B cell (primary cell): ENCODE measurements at regions not wholly inside any gene's neighbourhood (a gene's known extent, or its start where the extent isn't known, plus 50 kb on each side); places are given as distances from the start of the nearest gene placed in this dataset.

Experiments
- ATAC-seq: fragments of 200-7000 bp; cut with Tn5 transposase; one replicate; pipeline ENCODE4 v1.10.0; 2021; ENCODE audit warnings: low read depth, mild to moderate bottlenecking, moderate number of reproducible peaks, moderate library complexity
- CTCF ChIA-PET: fragments of 350-600 bp; sonication (Branson Sonifier 250); formaldehyde crosslinking; loops from one replicate; lab custom pipeline; 2021; ENCODE audit warnings: antibody characterized with exemption, inconsistent platforms; lab: Charles Lee
- POLR2A ChIA-PET: fragments of 350-600 bp; sonication (Branson Sonifier 250); formaldehyde crosslinking; loops from one replicate; lab custom pipeline; 2021; ENCODE audit warnings: antibody characterized with exemption; lab: Charles Lee
- DNase-seq: peaks from one replicate; pipeline ENCODE4 v3.0.0; 2013
- H2AFZ ChIP-seq: 2 replicates; pipeline ENCODE4 v1.6.1; 2012; ENCODE audit warnings: mild to moderate bottlenecking, low read depth, low read length; ENCODE audit not compliant: insufficient read depth, poor library complexity, severe bottlenecking
- H3K27ac ChIP-seq, 2 donors: 1 replicate in 1 of 2; 2 replicates in 1 of 2; pipeline ENCODE4 v1.5.1; 2012 to 2013; ENCODE audit warnings: low read length in 2 of 2, mild to moderate bottlenecking in 2 of 2, moderate library complexity in 1 of 2
- H3K27me3 ChIP-seq, 4 experiments: fragments of 200-600 bp in 1 of 4; sonication (generic) in 1 of 4; replicated peaks in 1 of 4; 1 replicate in 2 of 4; 2 replicates in 2 of 4; pipeline versions ENCODE4 v1.6.1 to v1.7.0; 2013 to 2016; ENCODE audit warnings: low read length in 3 of 4, mild to moderate bottlenecking in 2 of 4, mixed read lengths in 1 of 4, moderate library complexity in 1 of 4; ENCODE audit not compliant: insufficient read depth in 4 of 4, control insufficient read depth in 3 of 4; ENCODE audit errors: control extremely low read depth in 1 of 4
- H3K36me3 ChIP-seq, 2 experiments: replicated peaks in 1 of 2; 1 replicate in 1 of 2; 2 replicates in 1 of 2; pipeline versions ENCODE4 v1.6.1 to v1.7.1; 2013; ENCODE audit warnings: low read length in 1 of 2; ENCODE audit not compliant: insufficient read depth in 2 of 2, control insufficient read depth in 1 of 2; ENCODE audit errors: control extremely low read depth in 1 of 2, extremely low read depth in 1 of 2
- H3K4me1 ChIP-seq, 2 donors: fragments of 200-600 bp in 1 of 2; sonication (generic) in 1 of 2; 1 replicate in 1 of 2; 2 replicates in 1 of 2; pipeline versions ENCODE4 v1.5.1 to v1.6.1; 2013 to 2017; ENCODE audit warnings: low read length in 2 of 2; ENCODE audit not compliant: control insufficient read depth in 2 of 2, insufficient read depth in 2 of 2
- H3K4me2 ChIP-seq: replicated peaks from 2 replicates; pipeline ENCODE3; 2012; ENCODE audit warnings: mild to moderate bottlenecking, low read depth, low read length; ENCODE audit not compliant: poor library complexity, severe bottlenecking
- H3K4me3 ChIP-seq, 5 experiments: fragments of 200-600 bp in 1 of 5; sonication (generic) in 1 of 5; 1 replicate in 3 of 5; 2 replicates in 2 of 5; pipeline versions ENCODE4 v1.5.1 to v1.7.0; 2011 to 2016; ENCODE audit warnings: low read length in 4 of 5, mild to moderate bottlenecking in 4 of 5, low read depth in 2 of 5, control low read depth in 1 of 5, moderate library complexity in 1 of 5; ENCODE audit not compliant: insufficient read depth in 1 of 5; ENCODE audit errors: control extremely low read depth in 1 of 5, extremely low read depth in 1 of 5
- H3K79me2 ChIP-seq: fragments of 200-600 bp; sonication (generic); one replicate; pipeline ENCODE4 v1.6.0; 2016; ENCODE audit warnings: low read length; ENCODE audit not compliant: control insufficient read depth, insufficient read depth
- H3K9ac ChIP-seq: fragments of 200-600 bp; sonication (generic); 2 replicates; pipeline ENCODE4 v1.6.1; 2017; ENCODE audit warnings: mild to moderate bottlenecking, low read length, moderate library complexity
- H3K9me3 ChIP-seq, 3 donors: one replicate each; pipeline versions ENCODE4 v1.6.1 to v1.7.1; 2013; ENCODE audit warnings: low read length in 2 of 3; ENCODE audit not compliant: control insufficient read depth in 2 of 3, insufficient read depth in 1 of 3; ENCODE audit errors: control extremely low read depth in 1 of 3
- H4K20me1 ChIP-seq: 2 replicates; pipeline ENCODE4 v1.6.0; 2012; ENCODE audit warnings: mild to moderate bottlenecking, low read length; ENCODE audit not compliant: insufficient read depth, control insufficient read depth, poor library complexity, severe bottlenecking
- H3K27ac Mint-ChIP-seq: one replicate; pipeline ENCODE4 v1.8.0; 2021; ENCODE audit warnings: mixed read lengths
- H3K27me3 Mint-ChIP-seq: one replicate; pipeline ENCODE4 v1.8.0; 2021; ENCODE audit warnings: mixed read lengths
- H3K4me1 Mint-ChIP-seq: one replicate; pipeline ENCODE4 v1.8.0; 2021; ENCODE audit warnings: mixed read lengths
- H3K4me3 Mint-ChIP-seq: one replicate; pipeline ENCODE4 v1.8.0; 2021; ENCODE audit warnings: mixed read lengths
- H3K9me3 Mint-ChIP-seq: one replicate; pipeline ENCODE4 v1.8.0; 2022; ENCODE audit warnings: mixed read lengths; ENCODE audit not compliant: insufficient read depth
- EZH2 ChIP-seq: IDR thresholded peaks from 2 replicates; pipeline ENCODE4 v1.6.1; 2012; ENCODE audit warnings: borderline replicate concordance, low read depth, mild to moderate bottlenecking, moderate library complexity, low read length; ENCODE audit not compliant: insufficient read depth, poor library complexity, severe bottlenecking
- WGBS: methylation state at CpG from one replicate; pipeline ENCODE4 v1.1.5; 2013; ENCODE audit warnings: missing lambda C conversion rate; ENCODE audit not compliant: insufficient coverage; 5-methylcytosine and 5-hydroxymethylcytosine counted together
- intact Hi-C: fragments of 100-400 bp; cut with micrococcal nuclease; formaldehyde crosslinking; loops from one replicate; pipeline ENCODE4 v1.10.0; 2022
- TF ChIP-seq, protein P1 (sequence below): fragments of 200-600 bp; IDR thresholded peaks from one replicate; pipeline ENCODE4 v1.8.0; 2022; ENCODE audit warnings: antibody characterized with exemption, mild to moderate bottlenecking

DNA sequence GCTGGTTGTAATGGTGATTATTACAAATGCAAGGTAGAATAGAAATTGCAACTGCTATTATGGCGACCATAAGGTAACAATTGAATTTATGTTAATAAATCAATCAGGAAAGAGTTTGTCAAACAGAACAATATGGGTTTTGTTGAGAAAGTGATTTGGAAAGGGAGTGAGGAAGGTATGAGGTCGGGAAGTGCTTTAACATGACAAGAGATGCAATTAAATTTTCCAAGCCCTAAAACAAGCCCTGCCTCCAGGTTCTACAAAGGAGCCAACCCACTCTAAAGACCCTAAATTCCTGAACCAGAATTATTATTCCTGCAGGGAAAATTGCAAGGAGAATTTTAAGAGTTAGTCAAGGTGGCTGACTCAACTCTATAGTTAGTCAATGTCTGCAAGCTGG lies 363.7 kb downstream of the BMPER start:
- Mint-ChIP-seq H3K4me1 (no peaks in the 10 kb centered on the region), H3K27ac (no peak overlapping the region), H3K27me3 (no peaks in the 10 kb centered on the region), H3K4me3 (no peak overlapping the region), H3K9me3 (peaks cover 6% of the 10 kb centered on the region)
- Histone ChIP-seq H2AFZ (no peak overlapping the region), H3K4me1 (no peaks in the 10 kb centered on the region), H3K27ac (no peak overlapping the region), H3K9me3 (no peaks in the 10 kb centered on the region), H3K4me3 (no peak overlapping the region), H3K9ac (no peak overlapping the region), H3K4me2 (no peak overlapping the region), H3K36me3 (no peaks in the 10 kb centered on the region), H3K79me2 (no peaks in the 10 kb centered on the region), H3K27me3 (no peaks in the 10 kb centered on the region), H4K20me1 (no peaks in the 10 kb centered on the region)
- ATAC-seq (no peak), DNase-seq (no peak)
- POLR2A ChIA-PET, result no interaction called here
- TF ChIP-seq EZH2, result no peak
- TF ChIP-seq, protein P1, sequence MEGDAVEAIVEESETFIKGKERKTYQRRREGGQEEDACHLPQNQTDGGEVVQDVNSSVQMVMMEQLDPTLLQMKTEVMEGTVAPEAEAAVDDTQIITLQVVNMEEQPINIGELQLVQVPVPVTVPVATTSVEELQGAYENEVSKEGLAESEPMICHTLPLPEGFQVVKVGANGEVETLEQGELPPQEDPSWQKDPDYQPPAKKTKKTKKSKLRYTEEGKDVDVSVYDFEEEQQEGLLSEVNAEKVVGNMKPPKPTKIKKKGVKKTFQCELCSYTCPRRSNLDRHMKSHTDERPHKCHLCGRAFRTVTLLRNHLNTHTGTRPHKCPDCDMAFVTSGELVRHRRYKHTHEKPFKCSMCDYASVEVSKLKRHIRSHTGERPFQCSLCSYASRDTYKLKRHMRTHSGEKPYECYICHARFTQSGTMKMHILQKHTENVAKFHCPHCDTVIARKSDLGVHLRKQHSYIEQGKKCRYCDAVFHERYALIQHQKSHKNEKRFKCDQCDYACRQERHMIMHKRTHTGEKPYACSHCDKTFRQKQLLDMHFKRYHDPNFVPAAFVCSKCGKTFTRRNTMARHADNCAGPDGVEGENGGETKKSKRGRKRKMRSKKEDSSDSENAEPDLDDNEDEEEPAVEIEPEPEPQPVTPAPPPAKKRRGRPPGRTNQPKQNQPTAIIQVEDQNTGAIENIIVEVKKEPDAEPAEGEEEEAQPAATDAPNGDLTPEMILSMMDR, result no peak
- WGBS, result no CpG with 5 or more reads among the region's 2 CpGs
- CTCF ChIA-PET, result no interaction called here
- intact Hi-C loops, result no loop called here

DNA sequence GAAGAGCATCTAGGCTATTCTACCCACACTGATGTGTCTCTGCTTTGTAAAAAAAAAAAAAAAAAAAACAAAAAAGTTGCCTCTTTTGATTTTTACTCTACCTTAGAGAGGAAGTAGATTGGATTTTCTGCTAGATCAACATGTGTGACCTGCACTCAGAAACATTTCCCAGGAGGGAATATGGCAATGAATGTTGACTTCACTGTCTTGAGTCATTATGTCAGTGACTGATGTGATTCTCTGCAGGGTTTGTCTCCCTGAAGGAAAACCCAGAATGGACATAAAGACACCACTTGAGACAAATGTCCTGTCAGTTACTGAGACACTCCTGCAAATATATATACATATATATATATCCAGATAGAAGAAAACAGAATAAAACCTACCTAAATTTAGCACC lies 370.3 kb downstream of the BMPER start:
- Histone ChIP-seq H3K27me3 (no peaks in the 10 kb centered on the region), H2AFZ (no peak overlapping the region), H3K9me3 (no peaks in the 10 kb centered on the region), H3K4me3 (no peak overlapping the region), H3K27ac (no peak overlapping the region), H4K20me1 (no peaks in the 10 kb centered on the region), H3K36me3 (no peaks in the 10 kb centered on the region), H3K9ac (no peak overlapping the region), H3K4me1 (no peaks in the 10 kb centered on the region), H3K79me2 (no peaks in the 10 kb centered on the region), H3K4me2 (no peak overlapping the region)
- intact Hi-C loops, result no loop called here
- H3K27me3 Mint-ChIP-seq, result no peaks in the 10 kb centered on the region
- H3K9me3 Mint-ChIP-seq, result peaks cover 3% of the 10 kb centered on the region
- ATAC-seq, result no peak
- DNase-seq, result no peak
- ChIA-PET CTCF (no interaction called here), POLR2A (no interaction called here)
- no peak overlapping the region for H3K4me3 Mint-ChIP-seq
- no peak overlapping the region for H3K27ac Mint-ChIP-seq
- no peaks in the 10 kb centered on the region for H3K4me1 Mint-ChIP-seq
- TF ChIP-seq, protein P1, result no peak
- TF ChIP-seq EZH2, result no peak
